GM21367 (cell line): ENCODE measurements at regions not wholly inside any gene's neighbourhood (a gene's known extent, or its start where the extent isn't known, plus 50 kb on each side); places are given as distances from the start of the nearest gene placed in this dataset.
A peak's percentile ranks its signal among the peaks of the same experiment; 100 is the strongest.
"Not testable (repeated sequence)": the region's sequence is repeated elsewhere in the genome, so short reads cannot be mapped to it uniquely, and the experiment has no call there.

Experiments used
- ATAC-seq: cut with Tn5 transposase; IDR thresholded peaks from one replicate; pipeline ENCODE4 v1.9.1; 2021; ENCODE audit not compliant: unreplicated experiment

- not testable (repeated sequence) for ATAC-seq
Measured at GRCh38 chr6:142016666-142017065, 116.1 kb upstream of the GJE1 start.

- not testable (repeated sequence) for ATAC-seq
Measured at GRCh38 chr6:142015463-142015862, 117.3 kb upstream of the GJE1 start.

- ATAC-seq: no peak
Measured at GRCh38 chr6:142015011-142015410, 117.7 kb upstream of the GJE1 start.

- no peak for ATAC-seq
Measured at GRCh38 chr6:142014515-142014914, 118.2 kb upstream of the GJE1 start.

GRCh38 chr6:142013875-142014495, 118.7 kb upstream of the GJE1 start:
- no peak for ATAC-seq

DNA sequence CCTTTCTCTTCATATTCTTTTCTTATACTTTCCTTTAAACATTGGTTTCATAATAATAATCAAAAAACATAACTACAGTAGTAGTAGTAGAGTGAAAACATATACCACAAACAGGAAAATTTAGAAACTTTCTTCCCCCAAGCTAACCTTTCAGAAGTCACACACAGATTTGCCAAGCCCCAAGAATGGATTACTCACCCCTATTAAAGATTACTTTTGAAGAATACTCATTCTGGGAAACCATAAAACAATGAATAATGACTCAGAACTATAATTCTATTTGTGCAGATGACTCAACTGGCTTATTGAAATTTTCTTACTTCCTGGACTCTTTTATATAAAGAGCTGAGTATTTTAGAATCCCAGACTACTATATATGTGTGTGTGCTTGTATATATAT, 119.4 kb upstream of the GJE1 start:
- peak; percentile 58 for ATAC-seq

DNA sequence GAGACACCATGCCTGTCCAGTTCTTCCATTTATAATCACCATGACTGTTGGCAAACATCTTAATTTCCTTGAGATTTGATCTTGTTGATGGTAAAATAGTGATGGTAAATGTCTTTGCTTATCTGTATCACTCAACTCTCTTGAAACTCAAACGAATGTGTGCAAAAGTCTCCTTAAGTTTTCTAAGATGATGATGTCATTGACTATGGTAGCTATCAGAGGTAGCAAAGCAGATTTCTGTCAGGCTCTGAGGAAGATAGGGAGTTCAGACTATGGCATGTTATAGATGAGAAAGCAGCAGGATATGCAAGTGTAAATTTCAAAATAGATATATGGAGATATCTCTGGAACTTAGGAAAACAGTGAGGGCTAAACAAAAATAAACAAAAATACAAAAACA, 121.0 kb upstream of the GJE1 start:
- ATAC-seq: no peak

DNA sequence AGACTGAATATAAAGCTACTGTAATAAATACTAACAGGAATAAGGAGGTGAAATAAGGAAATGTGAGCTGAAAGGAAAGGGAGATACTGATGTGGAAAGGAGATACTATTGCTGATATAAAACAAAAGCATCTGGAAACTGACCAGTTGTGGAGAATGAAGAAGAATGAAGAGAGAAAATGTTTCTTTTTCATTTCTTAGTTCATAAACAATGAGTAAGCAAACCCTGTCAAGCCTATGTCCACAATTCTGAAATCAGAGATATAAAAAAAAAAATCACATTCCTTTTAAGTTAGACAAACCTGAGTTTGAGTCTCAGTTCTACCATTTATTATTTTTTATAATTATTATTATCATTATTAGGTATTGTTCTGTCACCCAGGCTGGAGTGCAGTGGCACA, 121.6 kb upstream of the GJE1 start:
- ATAC-seq: no peak

- no peak for ATAC-seq
Measured at GRCh38 chr6:142009647-142010046, 123.1 kb upstream of the GJE1 start.

DNA sequence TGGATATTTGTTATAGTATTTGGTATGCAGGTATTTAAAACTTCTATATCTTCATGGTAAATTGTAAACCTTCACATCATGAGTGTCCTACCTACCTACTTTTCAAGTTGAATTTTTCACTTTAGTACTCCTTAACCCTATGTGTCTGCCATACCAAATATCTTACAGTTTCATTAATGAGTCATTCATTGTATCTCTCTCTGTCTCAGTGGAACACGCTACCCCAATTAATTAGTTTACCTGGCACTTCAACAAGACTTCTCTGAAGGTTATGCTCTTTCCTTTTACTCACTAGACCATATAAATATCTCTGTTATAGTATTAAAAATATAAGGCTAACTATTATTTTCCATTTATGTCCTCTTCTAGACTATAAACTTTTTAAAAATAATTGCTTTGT, 123.9 kb upstream of the GJE1 start:
- ATAC-seq: no peak

DNA sequence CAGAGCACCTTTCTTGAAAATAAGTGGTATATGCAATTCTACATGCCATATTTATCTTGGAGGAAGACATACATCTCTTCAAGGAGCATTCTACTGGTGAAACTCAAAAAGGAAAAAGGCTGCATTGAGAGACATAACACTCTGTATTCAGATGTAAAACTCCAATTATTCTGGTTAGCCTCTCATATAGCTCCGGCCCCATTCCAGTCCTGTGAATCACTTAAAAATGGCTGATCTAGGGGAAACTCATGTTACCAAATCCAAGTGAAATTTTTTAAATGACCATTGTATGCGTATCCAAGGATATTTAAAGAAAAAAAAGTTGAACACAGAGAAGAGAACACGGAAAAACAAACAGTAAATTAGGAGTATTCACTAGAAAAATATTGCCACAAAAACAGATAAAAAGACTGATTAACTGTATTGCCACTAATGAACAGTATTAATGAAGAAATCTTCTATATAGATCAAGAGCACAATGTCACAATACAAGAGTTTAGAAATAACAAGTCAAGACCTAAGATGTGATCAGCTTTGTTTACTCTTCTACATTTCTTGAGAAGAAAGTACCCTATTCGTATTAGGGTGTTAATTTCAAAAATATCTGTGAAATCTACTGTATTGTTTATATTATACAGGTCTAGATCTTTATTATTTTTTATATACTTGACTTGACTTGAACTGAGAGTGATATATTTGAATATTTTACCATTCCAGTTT, 124.5 kb upstream of the GJE1 start:
- ATAC-seq: no peak

GRCh38 chr6:142005021-142005420, 127.7 kb upstream of the GJE1 start:
- no peak for ATAC-seq

DNA sequence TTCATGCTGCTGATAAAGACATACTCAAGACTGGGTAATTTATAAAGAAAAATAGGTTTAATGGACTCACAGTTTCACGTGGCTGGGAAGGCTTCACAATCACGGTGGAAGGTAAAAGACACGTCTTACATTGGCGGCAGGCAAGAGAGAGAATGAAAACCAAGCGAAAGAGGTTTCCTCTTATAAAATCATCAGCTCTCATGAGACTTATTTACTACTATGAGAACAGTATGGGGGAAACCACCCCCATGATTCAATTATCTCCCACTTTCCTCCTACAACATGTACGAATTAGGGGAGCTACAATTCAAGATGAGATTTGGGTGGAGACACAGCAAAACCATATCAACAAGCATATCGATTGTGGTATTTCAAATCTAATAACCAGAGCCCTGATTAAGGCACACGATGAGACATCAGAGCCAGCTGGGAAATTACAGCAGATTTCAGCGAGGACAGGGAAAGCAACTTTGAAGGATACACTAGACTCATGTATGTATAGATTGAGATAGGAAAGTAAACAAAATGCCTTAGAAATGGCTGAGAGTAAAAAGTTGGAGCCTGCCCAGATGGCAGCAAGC, 129.8 kb upstream of the GJE1 start:
- ATAC-seq: no peak

- no peak for ATAC-seq
Measured at GRCh38 chr6:141996823-141997222, 135.9 kb upstream of the GJE1 start.

DNA sequence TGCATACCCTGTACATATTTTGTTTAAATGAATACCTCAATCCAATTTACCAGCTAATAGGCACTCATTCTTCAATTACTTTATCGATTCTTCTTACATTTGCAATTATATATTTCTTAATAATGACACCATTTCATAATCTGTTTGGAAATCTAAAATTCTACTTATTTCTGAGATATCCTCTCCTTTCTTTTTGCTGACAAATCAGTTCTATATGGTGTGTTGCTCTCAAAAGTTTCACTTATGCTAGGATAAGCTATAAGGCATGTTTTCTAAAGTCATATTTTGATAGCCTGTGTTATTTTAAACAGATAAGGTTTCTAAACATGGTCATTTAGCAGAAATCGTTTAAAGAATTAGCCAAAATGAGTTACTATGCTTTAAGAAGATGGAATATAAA, 140.6 kb upstream of the GJE1 start:
- no peak for ATAC-seq

DNA sequence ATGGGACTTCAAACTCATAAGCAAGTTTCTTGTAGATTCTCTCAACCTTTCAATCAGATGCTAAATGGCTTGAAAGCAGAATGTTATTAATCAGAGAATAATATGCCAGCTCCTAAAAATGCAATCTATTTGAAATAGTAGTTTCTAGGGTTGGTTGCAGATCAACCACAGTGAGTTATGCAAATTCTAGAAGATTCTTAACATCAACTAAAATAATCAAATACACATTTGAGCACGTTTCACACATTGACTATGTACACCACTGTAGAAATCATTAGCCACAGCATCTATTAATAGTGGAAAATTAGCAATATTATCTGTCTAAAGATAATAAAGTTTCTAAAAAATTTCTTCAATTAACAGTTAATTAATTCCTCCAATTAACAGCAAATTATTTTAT, 141.9 kb upstream of the GJE1 start:
- no peak for ATAC-seq

GRCh38 chr6:141989706-141989959, 143.1 kb upstream of the GJE1 start:
- no peak for ATAC-seq

DNA sequence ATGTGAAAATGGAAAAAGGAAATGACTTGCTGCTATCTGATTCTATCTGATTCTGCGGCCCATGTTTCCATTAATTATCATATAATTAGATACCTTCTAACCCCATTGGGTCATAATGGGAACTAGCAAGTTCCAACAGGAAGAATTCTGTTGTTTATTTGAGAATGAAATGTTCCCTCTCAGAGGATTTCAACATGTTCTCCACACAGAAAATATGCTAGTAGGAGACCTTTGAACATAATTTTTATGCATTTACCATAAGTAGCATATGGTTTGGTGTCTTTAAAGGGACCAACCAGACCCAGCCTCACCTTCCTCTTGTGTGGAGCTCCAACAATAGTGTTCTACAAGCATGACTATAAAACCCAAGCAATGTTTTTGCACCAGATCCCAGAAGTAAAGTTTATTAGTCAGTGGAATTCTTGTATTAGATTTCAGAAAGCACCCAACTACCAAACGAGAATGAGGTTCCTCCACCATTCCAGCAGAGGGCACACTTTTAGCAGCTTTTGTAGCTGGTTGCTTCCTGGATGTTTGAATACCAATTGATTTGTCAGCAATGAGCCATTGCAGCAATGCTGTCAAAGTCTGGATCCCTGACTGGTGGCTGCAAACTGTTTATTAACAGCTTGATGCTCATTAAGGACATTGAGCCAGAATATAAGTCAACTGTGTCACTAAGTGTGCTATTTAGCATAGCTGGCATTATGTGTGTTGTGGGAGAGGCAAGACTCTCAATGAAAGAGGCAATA, 143.6 kb upstream of the GJE1 start:
- ATAC-seq: peak; percentile 95

DNA sequence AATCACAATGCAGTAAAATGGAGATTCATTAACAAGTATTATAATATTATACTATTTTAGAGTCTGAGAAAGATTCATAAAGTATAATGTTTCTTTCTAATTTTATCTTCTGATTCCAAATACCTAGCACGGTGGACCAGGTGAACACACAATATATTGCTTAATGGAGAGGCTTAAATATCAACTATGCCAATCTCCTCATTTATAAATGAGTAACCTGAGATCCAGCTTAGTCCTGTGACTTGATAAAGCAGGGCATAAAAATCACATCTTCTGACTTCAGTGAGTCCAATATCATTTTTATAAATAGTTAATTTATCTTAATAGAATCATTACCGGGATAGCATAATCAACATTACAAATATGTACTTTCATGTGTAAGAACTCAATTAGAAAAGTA, 144.4 kb upstream of the GJE1 start:
- ATAC-seq: no peak

- no peak for ATAC-seq
Measured at GRCh38 chr6:141986457-141986856, 146.3 kb upstream of the GJE1 start.

DNA sequence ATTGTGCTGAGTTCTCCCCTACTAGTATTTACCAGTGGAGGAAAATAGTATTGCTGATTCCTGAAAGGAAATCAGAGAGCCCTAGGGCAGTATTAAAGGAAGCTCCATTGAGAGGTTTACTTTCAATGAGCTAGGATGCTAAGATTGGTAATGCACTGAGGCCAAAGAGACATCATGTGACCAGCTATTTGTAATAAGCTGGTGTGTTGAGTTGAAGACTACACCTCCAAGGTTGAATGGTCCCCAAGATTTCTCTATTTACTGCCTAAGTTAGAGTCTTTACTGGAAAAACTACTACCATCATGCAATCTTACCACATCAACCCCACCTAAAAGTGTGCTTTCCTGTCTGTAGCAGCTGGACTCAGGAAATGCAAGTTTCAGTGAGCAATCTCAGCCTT, 151.5 kb upstream of the GJE1 start:
- no peak for ATAC-seq

- ATAC-seq: no peak
Measured at GRCh38 chr6:141977782-141978181, 154.9 kb upstream of the GJE1 start.
